AG04449 (cell line): ENCODE measurements at regions not wholly inside any gene's neighbourhood (a gene's known extent, or its start where the extent isn't known, plus 50 kb on each side); places are given as distances from the start of the nearest gene placed in this dataset.

Experiments
- CTCF ChIA-PET: fragments of 350-600 bp; formaldehyde crosslinking; extraction: SDS; loops from one replicate; lab custom pipeline; 2021; ENCODE audit warnings: antibody characterized with exemption; lab: Yijun Ruan, JAX
- POLR2A ChIA-PET: fragments of 400-600, 350-600 bp; formaldehyde crosslinking; extraction: SDS; loops from one replicate; lab custom pipeline; 2020; ENCODE audit warnings: antibody characterized with exemption, inconsistent platforms; lab: Yijun Ruan, JAX
- DNase-seq: peaks from one replicate; pipeline ENCODE4 v3.0.0-alpha.2; 2010; ENCODE audit warnings: low read depth, low spot score
- H3K4me3 ChIP-seq: 2 replicates; pipeline ENCODE4 v1.5.1; 2011; ENCODE audit warnings: low read depth, mild to moderate bottlenecking, control low read depth, low read length
- CTCF ChIP-seq: IDR thresholded peaks from one replicate; pipeline ENCODE4 v1.5.1; 2011; ENCODE audit warnings: mild to moderate bottlenecking, moderate library complexity, low read length, control low read depth, inconsistent platforms; ENCODE audit not compliant: insufficient read depth; ENCODE audit errors: missing control alignments

GRCh38 chr14:83257466-83258439 lies 1724.1 kb upstream of the SEL1L start:
- POLR2A ChIA-PET = no interaction called here
- DNase-seq = no peak
- H3K4me3 ChIP-seq = no peak overlapping the region
- CTCF ChIA-PET = no interaction called here
- no peak for TF ChIP-seq CTCF

- ChIA-PET POLR2A (no interaction called here), CTCF (no interaction called here)
- TF ChIP-seq CTCF = no peak
- DNase-seq = no peak
- no peak overlapping the region for H3K4me3 ChIP-seq
Observed at GRCh38 chr14:83260751-83261150, 1727.1 kb upstream of the SEL1L start.

- H3K4me3 ChIP-seq = no peak overlapping the region
- POLR2A ChIA-PET = no interaction called here
- TF ChIP-seq CTCF = no peak
- DNase-seq = no peak
- CTCF ChIA-PET = no interaction called here
Observed at GRCh38 chr14:83269583-83269982, 1735.9 kb upstream of the SEL1L start.

- no peak overlapping the region for H3K4me3 ChIP-seq
- CTCF ChIA-PET = no interaction called here
- POLR2A ChIA-PET = no interaction called here
- DNase-seq = no peak
- no peak for TF ChIP-seq CTCF
Observed at GRCh38 chr14:83271663-83272062, 1738.0 kb upstream of the SEL1L start.

GRCh38 chr14:83280719-83281118 lies 1747.1 kb upstream of the SEL1L start:
- TF ChIP-seq CTCF = no peak
- DNase-seq = no peak
- ChIA-PET POLR2A (no interaction called here), CTCF (no interaction called here)
- H3K4me3 ChIP-seq = no peak overlapping the region

GRCh38 chr14:83282706-83283105 lies 1749.1 kb upstream of the SEL1L start:
- DNase-seq = no peak
- H3K4me3 ChIP-seq = no peak overlapping the region
- ChIA-PET CTCF (no interaction called here), POLR2A (no interaction called here)
- TF ChIP-seq CTCF = no peak
